ENCODE measurements at regions not wholly inside any gene's neighbourhood (a gene's known extent, or its start where the extent isn't known, plus 50 kb on each side); places are given as distances from the start of the nearest gene placed in this dataset.

GRCh38 chr6:121929301-121929700, 470.2 kb upstream of the HSF2 start:
- TF ChIP-seq EP300 (IDR thresholded peaks at IDR 0.05) = no peak
- no peak for TF ChIP-seq CTCF (IDR thresholded peaks at IDR 0.05)

Data from ovary (tissue), 3 donors.